NB4 (cell line): ENCODE measurements at regions not wholly inside any gene's neighbourhood (a gene's known extent, or its start where the extent isn't known, plus 50 kb on each side); places are given as distances from the start of the nearest gene placed in this dataset.
"Not testable (repeated sequence)": the region's sequence is repeated elsewhere in the genome, so short reads cannot be mapped to it uniquely, and the experiment has no call there.

Experiments
- CTCF ChIP-seq: IDR thresholded peaks from one replicate; pipeline ENCODE4 v1.5.1; 2012; ENCODE audit warnings: low read depth, low read length
- MAX ChIP-seq: IDR thresholded peaks from 2 replicates; pipeline ENCODE4 v1.6.1; 2011; ENCODE audit warnings: low read depth, low read length
- POLR2A ChIP-seq: IDR thresholded peaks from 2 replicates; pipeline ENCODE4 v1.6.1; 2011; ENCODE audit warnings: mild to moderate bottlenecking; ENCODE audit not compliant: insufficient read length; ENCODE audit errors: extremely low read depth

- not testable (repeated sequence) for TF ChIP-seq MAX, CTCF, POLR2A
Observed at GRCh38 chr5:82434696-82435660, 156.8 kb upstream of the RPS23 start.
